ENCODE measurements at regions not wholly inside any gene's neighbourhood (a gene's known extent, or its start where the extent isn't known, plus 50 kb on each side); places are given as distances from the start of the nearest gene placed in this dataset.

GRCh38 chr12:125902991-125903390 lies 837.8 kb downstream of the AACS start:
- TF ChIP-seq CTCF (IDR thresholded peaks at IDR 0.05) (no peak), EZH2 (IDR thresholded peaks at IDR 0.05) (no peak), EZH2phosphoT487 (IDR thresholded peaks at IDR 0.05) (no peak)
